Vagina (tissue), 2 donors: ENCODE measurements at regions not wholly inside any gene's neighbourhood (a gene's known extent, or its start where the extent isn't known, plus 50 kb on each side); places are given as distances from the start of the nearest gene placed in this dataset.
"Not testable (repeated sequence)": the region's sequence is repeated elsewhere in the genome, so short reads cannot be mapped to it uniquely, and the experiment has no call there.

Source experiments
- CTCF ChIP-seq, 3 experiments: fragments of 450-650 bp in 2 of 3; fragments of 200-600 bp in 1 of 3; sonication (generic) in 1 of 3; IDR thresholded peaks; one replicate each; pipeline ENCODE4 v1.5.1; 2017 to 2019; ENCODE audit warnings: antibody characterized with exemption in 3 of 3, mild to moderate bottlenecking in 2 of 3, moderate library complexity in 2 of 3
- POLR2A ChIP-seq, 2 donors: fragments of 450-650 bp; IDR thresholded peaks; one replicate each; pipeline ENCODE4 v1.6.1; 2017; ENCODE audit warnings: antibody characterized with exemption in 2 of 2, mild to moderate bottlenecking in 2 of 2, moderate library complexity in 2 of 2
- POLR2AphosphoS5 ChIP-seq, 2 donors: sonication (generic); formaldehyde crosslinking; IDR thresholded peaks; one replicate each; pipeline ENCODE4 v1.9.0; 2017; ENCODE audit warnings: antibody characterized with exemption in 2 of 2, mild to moderate bottlenecking in 2 of 2, low read depth in 1 of 2; ENCODE audit not compliant: insufficient read depth in 1 of 2

GRCh38 chr15:22160283-22160682, 80.0 kb downstream of the OR4M2 start:
- TF ChIP-seq CTCF (IDR thresholded peaks at IDR 0.05); POLR2A (IDR thresholded peaks at IDR 0.05); POLR2AphosphoS5 (IDR thresholded peaks at IDR 0.05; ENCODE audit: insufficient read depth in 1 of 2, low read depth in 1 of 2): not testable (repeated sequence)
